ENCODE measurements at regions not wholly inside any gene's neighbourhood (a gene's known extent, or its start where the extent isn't known, plus 50 kb on each side); places are given as distances from the start of the nearest gene placed in this dataset.

DNA sequence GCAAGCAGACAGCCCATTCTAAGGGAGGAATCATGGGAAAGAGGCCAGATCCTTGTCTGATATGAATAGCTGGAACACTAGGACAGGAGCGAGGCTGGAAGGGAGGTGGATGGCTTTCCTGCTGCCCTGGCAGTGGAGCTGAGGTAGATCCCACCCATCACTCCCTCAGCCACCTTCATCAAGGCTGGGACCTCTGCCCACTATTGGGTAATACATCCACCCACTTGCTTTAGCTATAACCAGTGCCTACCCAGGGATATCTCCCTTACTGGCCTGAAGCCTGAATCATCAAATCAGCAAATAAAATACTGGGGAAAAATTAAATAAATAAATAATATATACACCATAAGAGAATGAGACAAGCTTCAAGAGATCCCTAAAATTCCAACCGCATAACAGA is 183.2 kb upstream of the KYNU start:
- TF ChIP-seq, protein P1, sequence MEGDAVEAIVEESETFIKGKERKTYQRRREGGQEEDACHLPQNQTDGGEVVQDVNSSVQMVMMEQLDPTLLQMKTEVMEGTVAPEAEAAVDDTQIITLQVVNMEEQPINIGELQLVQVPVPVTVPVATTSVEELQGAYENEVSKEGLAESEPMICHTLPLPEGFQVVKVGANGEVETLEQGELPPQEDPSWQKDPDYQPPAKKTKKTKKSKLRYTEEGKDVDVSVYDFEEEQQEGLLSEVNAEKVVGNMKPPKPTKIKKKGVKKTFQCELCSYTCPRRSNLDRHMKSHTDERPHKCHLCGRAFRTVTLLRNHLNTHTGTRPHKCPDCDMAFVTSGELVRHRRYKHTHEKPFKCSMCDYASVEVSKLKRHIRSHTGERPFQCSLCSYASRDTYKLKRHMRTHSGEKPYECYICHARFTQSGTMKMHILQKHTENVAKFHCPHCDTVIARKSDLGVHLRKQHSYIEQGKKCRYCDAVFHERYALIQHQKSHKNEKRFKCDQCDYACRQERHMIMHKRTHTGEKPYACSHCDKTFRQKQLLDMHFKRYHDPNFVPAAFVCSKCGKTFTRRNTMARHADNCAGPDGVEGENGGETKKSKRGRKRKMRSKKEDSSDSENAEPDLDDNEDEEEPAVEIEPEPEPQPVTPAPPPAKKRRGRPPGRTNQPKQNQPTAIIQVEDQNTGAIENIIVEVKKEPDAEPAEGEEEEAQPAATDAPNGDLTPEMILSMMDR (IDR thresholded peaks at IDR 0.05; ENCODE audit: control insufficient read depth, extremely low read depth, insufficient read depth): no peak
- DNase-seq (ENCODE audit: low read depth): no peak
- no peak overlapping the region for H3K4me3 ChIP-seq (ENCODE audit: low read depth, low read length)

DNA sequence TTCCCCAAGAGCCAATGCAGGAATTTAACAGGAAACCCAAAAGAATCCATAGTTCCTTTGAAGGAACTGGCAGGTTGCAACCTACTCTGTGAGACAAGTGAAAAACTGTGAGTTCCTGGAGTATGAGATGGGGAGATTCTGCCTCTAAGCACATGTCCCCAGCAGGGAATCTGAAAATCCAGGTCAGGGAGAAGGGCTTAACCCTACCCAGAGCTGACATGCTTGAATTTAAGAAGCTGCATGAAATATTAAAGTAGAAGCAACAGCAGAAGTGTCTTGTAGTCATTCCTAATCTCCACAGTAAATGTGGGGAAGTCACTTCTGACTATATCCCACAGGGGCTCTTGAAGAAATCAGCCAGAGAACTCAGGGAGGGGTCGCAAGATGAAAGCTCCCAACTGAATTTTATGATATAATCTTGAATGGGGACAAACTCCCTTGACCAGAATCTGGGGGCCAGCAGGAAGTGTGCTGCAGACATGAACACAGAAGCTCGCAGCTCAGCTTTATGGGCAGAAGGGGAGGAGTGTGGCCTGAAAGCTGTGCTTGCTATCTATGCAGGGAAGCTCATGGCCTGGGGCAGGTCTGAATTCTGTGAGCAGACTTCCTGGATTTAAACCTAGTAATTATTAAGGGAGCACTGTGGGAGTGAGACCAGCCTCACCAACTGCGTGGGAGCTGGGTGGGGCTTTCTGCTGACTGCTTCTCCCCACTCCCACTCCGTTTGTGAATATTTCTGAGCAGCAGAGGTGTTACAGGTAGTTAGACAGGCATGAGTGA is 184.1 kb upstream of the KYNU start:
- no peak for DNase-seq (ENCODE audit: low read depth)
- TF ChIP-seq, protein P1 (IDR thresholded peaks at IDR 0.05; ENCODE audit: control insufficient read depth, extremely low read depth, insufficient read depth): no peak
- no peak overlapping the region for H3K4me3 ChIP-seq (ENCODE audit: low read depth, low read length)

DNA sequence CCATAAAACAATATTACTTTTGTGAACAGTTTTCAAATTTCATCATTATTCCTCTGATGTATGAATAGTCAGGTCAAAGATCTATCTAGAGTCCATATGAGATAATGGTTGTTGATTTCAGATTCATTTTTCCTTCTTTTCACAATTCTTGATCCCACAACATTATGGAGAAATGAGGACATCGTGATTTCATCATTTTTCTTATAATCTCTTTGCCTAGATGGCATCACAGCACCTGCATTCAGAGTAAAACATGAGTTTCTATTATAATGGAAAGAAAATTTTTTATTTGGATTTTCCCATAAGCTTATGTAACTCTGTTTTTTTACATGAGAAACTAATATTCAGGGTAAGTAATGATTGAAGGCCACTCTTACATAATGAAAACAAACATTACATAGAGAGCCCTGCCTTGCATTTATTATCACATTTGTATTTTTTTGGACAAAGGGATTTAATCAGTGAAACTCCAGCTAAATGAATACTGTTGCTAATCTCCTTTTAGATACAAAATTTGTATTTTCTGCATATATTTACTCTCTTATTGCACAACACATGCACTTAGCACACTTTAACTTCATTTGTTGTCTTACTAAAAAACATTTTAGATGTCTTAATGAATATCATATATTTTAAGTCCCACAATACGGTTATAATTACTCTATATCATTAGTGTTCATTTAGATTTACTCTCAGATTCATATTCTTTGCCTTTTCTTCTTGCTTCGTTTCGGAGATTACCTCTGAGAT is 188.4 kb upstream of the KYNU start:
- no peak for DNase-seq (ENCODE audit: low read depth)
- H3K4me3 ChIP-seq (ENCODE audit: low read depth, low read length): no peak overlapping the region
- TF ChIP-seq, protein P1 (IDR thresholded peaks at IDR 0.05; ENCODE audit: control insufficient read depth, extremely low read depth, insufficient read depth): no peak

DNA sequence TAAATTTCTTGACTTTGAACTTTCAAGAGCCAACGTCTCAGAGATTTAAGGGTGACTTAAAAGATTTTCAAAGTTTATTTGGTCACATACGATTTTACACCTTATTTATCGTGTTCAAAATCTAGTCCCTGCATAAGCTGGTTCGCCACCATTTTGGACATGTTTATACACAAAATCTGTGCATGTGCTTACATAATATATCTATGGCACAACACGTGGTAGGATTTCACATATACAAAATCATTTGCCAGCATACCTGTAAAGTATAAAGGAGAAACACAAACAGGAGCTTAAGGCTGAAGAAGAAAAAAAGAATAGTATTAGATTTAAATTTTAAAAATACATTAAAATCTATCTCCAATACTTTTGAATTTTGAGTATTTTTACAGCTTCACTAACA is 190.0 kb upstream of the KYNU start:
- TF ChIP-seq, protein P1 (IDR thresholded peaks at IDR 0.05; ENCODE audit: control insufficient read depth, extremely low read depth, insufficient read depth): no peak

DNA sequence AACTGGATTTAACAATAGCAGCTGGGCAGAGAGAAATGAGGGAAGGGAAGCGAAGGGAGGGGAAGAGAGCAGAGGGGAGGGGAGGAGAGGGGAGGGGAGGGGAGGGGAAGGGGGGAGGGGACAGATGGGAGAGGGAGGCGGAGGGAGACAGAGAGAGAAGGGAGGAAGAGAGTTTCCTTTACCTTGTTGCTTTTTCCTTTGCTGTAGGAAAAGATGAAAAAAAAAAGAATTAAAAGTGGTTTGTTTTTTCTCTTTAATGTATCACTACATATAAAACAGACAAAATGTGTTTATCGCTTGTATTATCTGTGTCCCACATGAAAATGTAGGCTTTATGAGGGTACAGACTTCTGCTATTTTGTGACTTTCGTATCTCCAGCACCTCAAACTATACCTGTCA is 190.4 kb upstream of the KYNU start:
- TF ChIP-seq, protein P1 (IDR thresholded peaks at IDR 0.05; ENCODE audit: control insufficient read depth, extremely low read depth, insufficient read depth): no peak
- no peak overlapping the region for H3K4me3 ChIP-seq (ENCODE audit: low read depth, low read length)
- DNase-seq (ENCODE audit: low read depth): no peak

More for the DNA sequence above, 190.0 kb upstream of the KYNU start:
- no peak for DNase-seq (ENCODE audit: low read depth)
- H3K4me3 ChIP-seq (ENCODE audit: low read depth, low read length): no peak overlapping the region

DNA sequence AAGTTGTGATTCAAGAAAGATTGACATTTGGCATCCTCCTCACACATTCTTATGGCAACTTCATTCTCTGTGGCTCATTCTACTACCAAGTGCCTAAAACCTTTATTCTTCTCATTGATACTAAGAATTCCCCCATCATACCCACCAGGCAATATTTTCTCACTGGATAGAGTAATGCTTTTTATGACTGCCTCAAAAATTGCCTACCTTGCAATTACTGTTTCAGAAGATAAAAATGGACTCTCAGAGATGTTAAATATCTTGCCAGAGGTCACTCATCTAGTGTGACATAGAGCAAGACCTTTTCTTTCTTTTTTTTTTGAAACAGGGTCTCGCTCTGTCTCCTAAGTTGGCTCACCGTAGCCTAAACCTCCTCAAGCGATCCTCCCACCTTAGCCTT is 192.8 kb upstream of the KYNU start:
- DNase-seq (ENCODE audit: low read depth): no peak
- TF ChIP-seq, protein P1 (IDR thresholded peaks at IDR 0.05; ENCODE audit: control insufficient read depth, extremely low read depth, insufficient read depth): no peak
- H3K4me3 ChIP-seq (ENCODE audit: low read depth, low read length): no peak overlapping the region

Data from LNCaP clone FGC (cell line).